ENCODE measurements at regions not wholly inside any gene's neighbourhood (a gene's known extent, or its start where the extent isn't known, plus 50 kb on each side); places are given as distances from the start of the nearest gene placed in this dataset.

DNA sequence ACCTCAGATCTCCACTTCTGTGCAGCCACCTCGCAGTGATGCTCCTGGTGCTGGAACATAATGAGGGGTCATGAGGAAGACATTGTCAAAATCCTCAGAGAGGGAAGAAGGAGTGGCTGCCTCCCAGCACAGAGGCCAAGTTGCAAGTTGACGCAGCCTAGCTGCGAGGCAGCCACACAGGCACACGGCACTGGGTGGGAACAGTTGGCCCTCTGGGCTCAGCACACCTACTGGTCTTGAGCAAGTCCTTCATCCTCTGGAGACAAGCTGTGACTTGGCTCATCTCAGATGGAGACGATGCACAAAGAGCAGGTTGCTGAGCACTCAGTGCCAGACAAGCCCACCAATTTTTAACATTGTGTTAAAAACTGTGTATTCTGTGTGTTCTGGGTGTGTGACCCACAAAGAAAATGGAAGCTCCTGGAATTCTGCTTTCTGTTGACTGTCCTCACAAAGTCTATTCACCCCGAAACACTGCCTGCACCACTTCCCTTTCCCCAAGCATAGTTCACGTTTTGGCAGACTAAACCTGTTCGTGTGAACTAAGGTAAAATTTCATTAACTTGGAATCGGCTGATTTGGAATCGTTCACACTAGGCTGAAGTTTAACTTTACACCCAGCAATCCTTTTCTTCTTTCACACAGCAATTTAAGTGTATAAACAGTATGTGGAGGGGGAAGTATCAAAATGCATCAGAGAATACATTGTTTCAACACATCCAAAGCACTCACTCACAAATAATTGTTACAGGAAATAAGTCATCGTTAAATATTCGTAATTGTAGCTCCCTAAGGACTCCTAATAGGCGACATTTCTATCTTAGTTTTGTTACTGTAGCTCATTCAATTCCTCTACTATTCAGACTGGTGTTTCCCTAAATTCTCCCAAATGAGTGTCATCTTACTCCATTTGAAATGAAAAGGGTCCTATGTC lies 266.6 kb upstream of the ID2 start:
- DNase-seq (ENCODE audit: insufficient read length, low spot score) (no peak), FAIRE-seq (no peak)
- TF ChIP-seq PAX5 (IDR thresholded peaks at IDR 0.05; ENCODE audit: insufficient read depth, low read length, severe bottlenecking) (no peak), TAF1 (IDR thresholded peaks at IDR 0.05; ENCODE audit: low read depth, low read length) (no peak), POLR2AphosphoS5 (IDR thresholded peaks at IDR 0.05; ENCODE audit: low read depth, low read length) (no peak), SPI1 (IDR thresholded peaks at IDR 0.05; ENCODE audit: low read depth, low read length) (0 out of 2 replicates have a peak, but pooled peaks have one; percentile 30), POU2F2 (IDR thresholded peaks at IDR 0.05; ENCODE audit: low read depth, low read length) (no peak)

DNA sequence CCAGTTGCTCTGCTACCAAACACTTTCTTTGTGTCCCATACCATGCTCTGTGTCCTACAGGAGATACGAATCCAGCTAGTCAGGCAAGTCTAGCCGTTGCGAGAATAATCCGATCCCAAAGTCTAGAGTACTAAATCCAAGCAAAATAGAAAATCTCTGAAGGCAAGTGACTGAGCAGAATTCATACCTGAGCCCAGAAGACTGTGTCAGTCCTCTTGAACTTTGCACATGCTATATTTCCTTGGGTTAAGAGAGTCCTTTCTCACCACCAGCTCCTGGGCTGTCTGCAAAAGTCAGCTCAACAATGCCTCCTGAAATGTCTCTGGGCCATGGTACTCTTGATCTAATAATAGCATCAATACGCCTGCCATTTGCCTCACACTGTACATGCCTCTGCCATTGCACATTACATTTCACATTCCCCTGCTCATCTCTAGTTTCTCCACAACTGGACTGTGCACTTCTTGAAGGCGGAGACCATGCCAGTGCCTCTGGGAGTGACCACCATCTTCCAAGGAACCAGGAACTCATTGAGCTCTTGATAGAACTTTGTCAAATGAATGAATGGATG lies 265.8 kb upstream of the ID2 start:
- FAIRE-seq: no peak
- TF ChIP-seq POU2F2 (IDR thresholded peaks at IDR 0.05; ENCODE audit: low read depth, low read length) (no peak), POLR2AphosphoS5 (IDR thresholded peaks at IDR 0.05; ENCODE audit: low read depth, low read length) (no peak), TAF1 (IDR thresholded peaks at IDR 0.05; ENCODE audit: low read depth, low read length) (no peak), PAX5 (IDR thresholded peaks at IDR 0.05; ENCODE audit: insufficient read depth, low read length, severe bottlenecking) (no peak), POLR2A (IDR thresholded peaks at IDR 0.05; ENCODE audit: low read depth, low read length) (no peak)
- no peak for DNase-seq (ENCODE audit: insufficient read length, low spot score)

DNA sequence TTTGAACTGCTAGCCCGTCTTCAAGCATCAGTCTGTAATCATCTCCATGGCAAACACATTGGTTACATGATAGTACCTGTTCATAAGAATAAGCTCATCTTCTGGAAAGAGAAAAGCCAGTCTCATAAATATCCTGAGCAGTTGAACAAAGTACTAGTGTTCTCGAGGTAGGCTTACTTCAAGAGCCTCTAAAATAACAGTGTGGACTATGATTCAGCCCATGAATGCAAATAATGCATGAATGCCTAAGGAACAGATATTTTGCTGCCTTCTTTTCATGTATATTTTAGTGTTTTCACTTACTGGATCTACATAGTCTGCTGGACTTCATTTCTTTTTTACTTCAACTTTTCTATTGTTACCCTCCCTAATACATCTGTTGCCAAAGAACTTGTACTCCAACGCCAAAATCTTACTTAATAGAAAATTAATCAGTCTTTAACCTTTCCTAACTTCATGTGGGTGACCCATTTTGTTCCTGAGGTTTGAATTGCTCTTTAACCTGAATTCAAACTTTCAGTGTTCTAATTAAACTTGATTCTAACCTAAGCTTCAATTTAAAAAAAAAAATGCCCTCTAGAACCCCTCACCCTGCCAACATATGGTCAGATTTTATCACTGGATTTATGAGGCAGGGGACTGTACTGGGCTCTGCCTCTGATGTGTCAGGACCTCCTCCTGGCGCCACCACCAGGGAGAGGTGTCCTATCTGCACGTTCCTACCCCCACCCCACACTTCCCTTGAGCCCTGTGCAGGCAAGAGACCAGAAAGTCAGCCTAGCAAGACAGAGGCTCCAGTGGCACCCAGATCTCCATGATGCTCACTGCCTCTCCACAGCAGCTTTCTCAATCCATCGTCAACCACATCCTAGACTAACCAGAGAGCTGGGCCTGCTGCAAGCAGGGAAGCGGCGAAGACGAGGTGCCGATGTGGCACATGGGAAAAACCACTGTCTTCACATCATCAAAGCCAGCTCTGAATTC lies 264.7 kb upstream of the ID2 start:
- no peak for TF ChIP-seq POLR2AphosphoS5 (IDR thresholded peaks at IDR 0.05; ENCODE audit: low read depth, low read length)
- no peak for TF ChIP-seq POU2F2 (IDR thresholded peaks at IDR 0.05; ENCODE audit: low read depth, low read length)
- no peak for TF ChIP-seq PAX5 (IDR thresholded peaks at IDR 0.05; ENCODE audit: insufficient read depth, low read length, severe bottlenecking)
- TF ChIP-seq SPI1 (IDR thresholded peaks at IDR 0.05; ENCODE audit: low read depth, low read length): no peak
- DNase-seq (ENCODE audit: insufficient read length, low spot score): no peak
- no peak for FAIRE-seq

DNA sequence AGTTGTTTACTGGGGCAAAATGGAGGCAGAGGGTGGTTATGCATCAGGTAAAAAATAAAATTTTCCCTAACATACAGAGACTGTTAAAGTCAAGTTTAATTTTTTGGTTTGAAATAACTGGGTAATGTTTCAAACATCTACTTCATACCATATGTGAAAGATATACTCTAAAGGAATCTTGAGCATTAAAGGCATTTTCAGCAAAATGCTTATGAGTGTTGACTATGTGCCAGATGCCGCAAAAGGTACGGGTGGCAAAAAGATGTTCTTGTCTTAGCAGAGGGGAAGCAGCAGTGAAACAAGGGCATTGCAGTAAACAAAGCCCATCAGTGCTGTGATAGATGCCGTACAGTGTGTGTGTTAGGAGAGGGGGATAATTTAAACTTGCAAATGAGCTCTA lies 263.1 kb upstream of the ID2 start:
- TF ChIP-seq SPI1 (IDR thresholded peaks at IDR 0.05; ENCODE audit: low read depth, low read length) (no peak), POLR2AphosphoS5 (IDR thresholded peaks at IDR 0.05; ENCODE audit: low read depth, low read length) (no peak), PAX5 (IDR thresholded peaks at IDR 0.05; ENCODE audit: insufficient read depth, low read length, severe bottlenecking) (no peak), POLR2A (IDR thresholded peaks at IDR 0.05; ENCODE audit: low read depth, low read length) (no peak), POU2F2 (IDR thresholded peaks at IDR 0.05; ENCODE audit: low read depth, low read length) (no peak), TAF1 (IDR thresholded peaks at IDR 0.05; ENCODE audit: low read depth, low read length) (no peak)
- no peak for FAIRE-seq
- no peak for DNase-seq (ENCODE audit: insufficient read length, low spot score)

DNA sequence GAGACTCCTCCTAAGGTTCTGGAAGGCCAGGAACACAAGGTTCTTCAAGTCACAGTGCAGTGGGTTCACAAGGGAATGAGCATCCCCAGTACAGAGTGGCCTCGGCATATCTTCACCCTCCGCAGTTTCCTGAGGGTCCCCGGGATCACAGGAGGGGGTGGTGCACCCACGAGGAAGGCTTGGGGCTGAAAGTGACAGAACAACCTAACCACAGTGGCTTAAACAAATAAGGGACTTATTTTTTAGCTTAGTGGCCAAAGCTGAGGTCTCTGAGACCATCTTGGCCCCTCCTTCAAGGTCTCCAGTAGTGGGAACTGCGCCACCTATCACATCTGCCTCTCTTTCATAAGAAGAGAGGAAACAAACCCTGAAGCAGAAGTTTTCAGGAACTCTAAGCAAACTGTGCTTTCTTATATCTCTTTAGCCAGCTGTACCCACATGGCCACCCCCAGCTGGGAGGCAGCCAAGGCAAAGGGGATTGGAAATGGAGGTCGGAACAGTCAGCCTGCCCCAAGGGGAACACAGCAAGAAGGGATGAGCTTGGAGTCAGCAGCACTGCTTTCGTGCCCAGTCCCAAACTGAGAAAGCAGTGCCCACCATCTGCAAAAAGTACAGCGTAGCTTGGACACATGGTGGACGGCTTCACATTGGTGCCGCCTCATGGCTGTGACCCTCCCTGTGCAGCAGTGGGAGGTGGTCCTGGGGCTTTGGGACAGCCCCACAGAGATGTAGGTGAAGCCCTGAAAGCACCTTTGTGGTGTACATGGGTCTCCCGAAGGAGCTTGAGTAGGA lies 260.0 kb upstream of the ID2 start:
- DNase-seq (ENCODE audit: insufficient read length, low spot score) (no peak), FAIRE-seq (peak; percentile 72)
- TF ChIP-seq POU2F2 (IDR thresholded peaks at IDR 0.05; ENCODE audit: low read depth, low read length) (peak; percentile 48; the same call in 1 of the 2 replicates), PAX5 (IDR thresholded peaks at IDR 0.05; ENCODE audit: insufficient read depth, low read length, severe bottlenecking) (no peak)

DNA sequence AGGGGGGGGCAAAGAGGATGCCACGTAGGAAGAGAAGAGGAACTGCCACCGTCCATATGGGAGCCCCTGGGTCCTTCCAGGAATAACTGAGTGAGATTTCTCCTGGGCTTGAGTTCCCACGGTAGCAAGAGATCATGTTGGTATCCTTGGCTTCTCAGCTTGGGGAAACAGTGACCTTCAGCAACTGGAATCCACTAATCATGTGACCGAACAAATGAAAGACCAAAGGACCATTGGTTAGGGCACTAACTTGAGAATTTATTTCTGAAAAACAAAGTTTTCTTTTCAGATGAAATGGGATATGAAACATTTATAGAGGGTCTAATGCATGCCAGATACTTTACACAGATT lies 259.4 kb upstream of the ID2 start:
- TF ChIP-seq TAF1 (IDR thresholded peaks at IDR 0.05; ENCODE audit: low read depth, low read length) (no peak), PAX5 (IDR thresholded peaks at IDR 0.05; ENCODE audit: insufficient read depth, low read length, severe bottlenecking) (no peak), POU2F2 (IDR thresholded peaks at IDR 0.05; ENCODE audit: low read depth, low read length) (no peak), POLR2AphosphoS5 (IDR thresholded peaks at IDR 0.05; ENCODE audit: low read depth, low read length) (no peak)
- FAIRE-seq: no peak
- no peak for DNase-seq (ENCODE audit: insufficient read length, low spot score)

DNA sequence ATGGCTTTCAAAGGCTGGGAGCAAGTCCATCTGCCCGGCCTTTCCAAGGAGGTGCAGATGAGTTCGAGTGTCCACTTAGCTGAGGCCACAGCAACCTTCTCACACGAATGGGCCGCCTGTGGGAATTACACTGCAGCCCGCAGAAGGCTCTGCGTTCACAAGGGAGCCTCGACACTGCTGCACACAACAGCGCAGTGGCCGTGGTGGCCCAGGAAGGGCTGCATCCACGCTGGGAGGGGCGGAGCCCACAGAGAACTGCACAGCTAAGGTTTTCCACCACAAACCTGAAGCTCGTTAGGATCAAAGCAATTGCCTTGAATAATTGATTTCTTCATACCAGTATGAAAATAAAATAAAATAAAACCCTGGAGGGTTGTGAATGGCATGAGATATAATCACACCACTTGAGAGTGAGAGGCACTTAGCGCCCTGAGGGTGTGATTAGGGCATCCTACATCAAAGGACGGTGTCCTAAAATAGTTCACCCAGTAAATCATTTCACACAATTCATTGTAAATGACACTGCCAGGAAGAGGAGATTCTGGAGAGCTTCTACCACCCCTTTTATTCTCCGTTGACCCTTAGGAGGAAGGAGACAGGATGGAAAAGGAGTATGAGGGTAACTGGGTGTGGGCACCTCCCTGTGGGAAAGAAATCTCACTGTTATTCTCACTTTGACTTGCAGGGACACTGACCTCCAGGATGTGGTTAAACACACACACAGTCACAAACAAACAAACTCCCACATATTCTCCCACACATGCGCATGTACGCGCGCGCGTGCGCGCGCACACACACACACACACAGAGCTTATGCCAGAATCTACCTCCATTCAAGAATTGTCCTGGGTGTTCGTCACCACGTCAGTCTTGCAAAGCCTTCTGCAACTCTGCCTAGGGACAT lies 256.6 kb upstream of the ID2 start:
- DNase-seq (ENCODE audit: insufficient read length, low spot score) (peak; percentile 27), FAIRE-seq (peak; percentile 58)
- peak; percentile 70; the same call in 1 of the 2 replicates for TF ChIP-seq POU2F2 (IDR thresholded peaks at IDR 0.05; ENCODE audit: low read depth, low read length)
- no peak for TF ChIP-seq POLR2AphosphoS5 (IDR thresholded peaks at IDR 0.05; ENCODE audit: low read depth, low read length)

DNA sequence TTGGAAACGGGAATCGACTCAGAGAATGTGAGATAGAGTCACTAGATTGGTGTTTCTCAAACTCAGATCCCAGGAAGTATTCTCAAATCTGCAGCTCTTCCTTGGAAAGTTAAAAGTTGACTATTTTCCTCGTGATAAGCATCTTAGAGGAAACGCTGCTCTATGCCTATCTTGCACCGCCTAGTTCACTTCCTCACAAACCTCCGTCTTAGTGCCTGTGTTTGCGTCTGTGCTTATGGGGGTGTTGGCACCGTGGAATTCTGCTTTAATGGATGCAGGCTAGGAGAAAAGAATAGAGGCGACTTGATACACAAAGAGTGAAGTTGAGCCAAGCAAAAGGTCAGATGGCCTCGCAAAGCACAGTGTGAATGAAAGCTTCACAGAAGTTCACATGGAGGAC lies 255.3 kb upstream of the ID2 start:
- no peak for FAIRE-seq
- TF ChIP-seq POLR2AphosphoS5 (IDR thresholded peaks at IDR 0.05; ENCODE audit: low read depth, low read length): no peak
- no peak for TF ChIP-seq POU2F2 (IDR thresholded peaks at IDR 0.05; ENCODE audit: low read depth, low read length)
- no peak for TF ChIP-seq TAF1 (IDR thresholded peaks at IDR 0.05; ENCODE audit: low read depth, low read length)
- no peak for TF ChIP-seq SPI1 (IDR thresholded peaks at IDR 0.05; ENCODE audit: low read depth, low read length)
- TF ChIP-seq PAX5 (IDR thresholded peaks at IDR 0.05; ENCODE audit: insufficient read depth, low read length, severe bottlenecking): no peak
- TF ChIP-seq POLR2A (IDR thresholded peaks at IDR 0.05; ENCODE audit: low read depth, low read length): no peak
- DNase-seq (ENCODE audit: insufficient read length, low spot score): no peak

Data from GM12891 (cell line).